GM23248 (cell line): ENCODE measurements at regions not wholly inside any gene's neighbourhood (a gene's known extent, or its start where the extent isn't known, plus 50 kb on each side); places are given as distances from the start of the nearest gene placed in this dataset.
"Not testable (repeated sequence)": the region's sequence is repeated elsewhere in the genome, so short reads cannot be mapped to it uniquely, and the experiment has no call there.

ENCODE experiments used
- DNase-seq: peaks from one replicate; pipeline ENCODE4 v3.0.0-alpha.2; 2015
- H2AFZ ChIP-seq: fragments of 200-600 bp; sonication (generic); 2 replicates; pipeline ENCODE4 v1.6.1; 2016; ENCODE audit warnings: antibody characterized with exemption
- H3F3A ChIP-seq: fragments of 200-600 bp; sonication (generic); 2 replicates; pipeline ENCODE4 v1.6.1; 2016; ENCODE audit warnings: mild to moderate bottlenecking, antibody characterized with exemption, mixed run types; ENCODE audit not compliant: insufficient read depth
- H3K27ac ChIP-seq: fragments of 200-600 bp; sonication (generic); 2 replicates; pipeline ENCODE4 v1.5.1; 2016; ENCODE audit warnings: mild to moderate bottlenecking
- H3K27me3 ChIP-seq: fragments of 200-600 bp; sonication (generic); replicated peaks from 2 replicates; pipeline ENCODE4 v1.6.1; 2016; ENCODE audit warnings: mild to moderate bottlenecking; ENCODE audit not compliant: insufficient read depth
- H3K36me3 ChIP-seq: fragments of 200-600 bp; sonication (generic); 2 replicates; pipeline ENCODE4 v1.6.1; 2016; ENCODE audit warnings: low read depth, mild to moderate bottlenecking
- H3K4me1 ChIP-seq: fragments of 200-600 bp; sonication (generic); 2 replicates; pipeline ENCODE4 v1.6.1; 2016; ENCODE audit warnings: mild to moderate bottlenecking; ENCODE audit not compliant: insufficient read depth
- H3K4me2 ChIP-seq: fragments of 200-600 bp; sonication (generic); one replicate; pipeline ENCODE4 v1.6.1; 2016; ENCODE audit warnings: mild to moderate bottlenecking; ENCODE audit not compliant: unreplicated experiment
- H3K4me3 ChIP-seq: fragments of 200-600 bp; sonication (generic); 2 replicates; pipeline ENCODE4 v1.5.1; 2016; ENCODE audit warnings: mild to moderate bottlenecking
- H3K79me2 ChIP-seq: fragments of 200-600 bp; sonication (generic); 2 replicates; pipeline ENCODE4 v1.6.1; 2016; ENCODE audit warnings: mild to moderate bottlenecking; ENCODE audit not compliant: insufficient read depth
- H3K9ac ChIP-seq: fragments of 200-600 bp; sonication (generic); 2 replicates; pipeline ENCODE4 v1.6.1; 2016; ENCODE audit warnings: mild to moderate bottlenecking
- H3K9me2 ChIP-seq: fragments of 200-600 bp; sonication (generic); 2 replicates; pipeline ENCODE4 v1.6.1; 2016; ENCODE audit warnings: mixed run types, mild to moderate bottlenecking, moderate library complexity; ENCODE audit not compliant: insufficient read depth
- H3K9me3 ChIP-seq: fragments of 200-600 bp; sonication (generic); one replicate; pipeline ENCODE4 v1.6.1; 2017; ENCODE audit warnings: low read depth
- H4K20me1 ChIP-seq: fragments of 200-600 bp; sonication (generic); 2 replicates; pipeline ENCODE4 v1.6.0; 2016; ENCODE audit not compliant: insufficient read depth
- EZH2 ChIP-seq: fragments of 200-600 bp; sonication (generic); IDR thresholded peaks from 2 replicates; pipeline ENCODE4 v1.6.1; 2018; ENCODE audit warnings: antibody characterized with exemption, mild to moderate bottlenecking; ENCODE audit not compliant: insufficient read depth, poor library complexity, severe bottlenecking
- EZH2phosphoT487 ChIP-seq: fragments of 200-600 bp; sonication (generic); IDR thresholded peaks from 2 replicates; pipeline ENCODE4 v1.6.1; 2018; ENCODE audit warnings: antibody characterized with exemption, moderate library complexity, mild to moderate bottlenecking, low read depth; ENCODE audit not compliant: insufficient read depth
- WGBS, 2 experiments: methylation state at CpG; one replicate each; pipeline ENCODE4 v1.1.6; 2015 to 2017; ENCODE audit warnings: low lambda C conversion rate in 2 of 2, low coverage in 1 of 2; ENCODE audit errors: missing lambda C conversion rate in 2 of 2; 5-methylcytosine and 5-hydroxymethylcytosine counted together
- in situ Hi-C: fragments of 300-500 bp; cut with MboI; formaldehyde crosslinking; loops from 2 replicates; pipeline ENCODE4 v1.15.0; 2020

- in situ Hi-C loops = no loop called here
- Histone ChIP-seq H3K36me3 (no peaks in the 10 kb centered on the region), H3K4me3 (no peak overlapping the region), H3K27me3 (no peaks in the 10 kb centered on the region), H3K4me1 (no peaks in the 10 kb centered on the region), H3K27ac (no peak overlapping the region), H3F3A (no peaks in the 10 kb centered on the region), H2AFZ (no peak overlapping the region), H3K9ac (no peak overlapping the region), H3K9me3 (no peaks in the 10 kb centered on the region), H3K79me2 (no peaks in the 10 kb centered on the region), H3K4me2 (no peak overlapping the region), H3K9me2 (no peaks in the 10 kb centered on the region), H4K20me1 (no peaks in the 10 kb centered on the region)
- WGBS, 2 experiments = 0% methylated on average over 1 of the region's 1 CpG
- TF ChIP-seq EZH2phosphoT487 = no peak
- no peak for DNase-seq
These were observed 1275.6 kb downstream of the NSUN3 start for GRCh38 chr3:95338446-95338845.

- TF ChIP-seq EZH2phosphoT487 (no peak), EZH2 (no peak)
- no peaks in the 10 kb centered on the region for H3K4me1 ChIP-seq
- no peak overlapping the region for H3K9ac ChIP-seq
- H3K36me3 ChIP-seq = no peaks in the 10 kb centered on the region
- no peak overlapping the region for H3K4me2 ChIP-seq
- H3K9me2 ChIP-seq = no peaks in the 10 kb centered on the region
- no peak overlapping the region for H3K4me3 ChIP-seq
- no peaks in the 10 kb centered on the region for H4K20me1 ChIP-seq
- no peaks in the 10 kb centered on the region for H3K79me2 ChIP-seq
- H2AFZ ChIP-seq = no peak overlapping the region
- H3K27me3 ChIP-seq = no peaks in the 10 kb centered on the region
- in situ Hi-C loops = no loop called here
- no peaks in the 10 kb centered on the region for H3F3A ChIP-seq
- no peak overlapping the region for H3K27ac ChIP-seq
- 37 to 41% methylated on average over 8 of the region's 8 CpGs for WGBS, 2 experiments
- no peaks in the 10 kb centered on the region for H3K9me3 ChIP-seq
- no peak for DNase-seq
These were observed 1278.5 kb downstream of the NSUN3 start for GRCh38 chr3:95341314-95341713.

GRCh38 chr3:95343228-95343627 lies 1280.4 kb downstream of the NSUN3 start:
- no peaks in the 10 kb centered on the region for H4K20me1 ChIP-seq
- H3K4me1 ChIP-seq = no peaks in the 10 kb centered on the region
- TF ChIP-seq EZH2 (no peak), EZH2phosphoT487 (no peak)
- no peak overlapping the region for H3K4me2 ChIP-seq
- no peak overlapping the region for H3K4me3 ChIP-seq
- 11 to 19% methylated on average over 4 of the region's 4 CpGs for WGBS, 2 experiments
- DNase-seq = no peak
- H3K79me2 ChIP-seq = no peaks in the 10 kb centered on the region
- H3K36me3 ChIP-seq = no peaks in the 10 kb centered on the region
- in situ Hi-C loops = no loop called here
- no peak overlapping the region for H3K9ac ChIP-seq
- no peaks in the 10 kb centered on the region for H3K9me2 ChIP-seq
- no peaks in the 10 kb centered on the region for H3F3A ChIP-seq
- H3K27me3 ChIP-seq = no peaks in the 10 kb centered on the region
- no peak overlapping the region for H2AFZ ChIP-seq
- H3K27ac ChIP-seq = no peak overlapping the region
- no peaks in the 10 kb centered on the region for H3K9me3 ChIP-seq

- in situ Hi-C loops = no loop called here
- no peak for DNase-seq
- Histone ChIP-seq H3K9me3 (no peaks in the 10 kb centered on the region), H3K4me1 (no peaks in the 10 kb centered on the region), H3K9me2 (no peaks in the 10 kb centered on the region), H2AFZ (no peak overlapping the region), H3K4me3 (no peak overlapping the region), H3K9ac (no peak overlapping the region), H3F3A (no peaks in the 10 kb centered on the region), H3K27ac (no peak overlapping the region), H3K36me3 (no peaks in the 10 kb centered on the region), H3K4me2 (no peak overlapping the region), H3K27me3 (no peaks in the 10 kb centered on the region), H4K20me1 (no peaks in the 10 kb centered on the region), H3K79me2 (no peaks in the 10 kb centered on the region)
- 27 to 33% methylated on average over 1 of the region's 1 CpG for WGBS, 2 experiments
- no peak for TF ChIP-seq EZH2phosphoT487
These were observed 1280.9 kb downstream of the NSUN3 start for GRCh38 chr3:95343767-95344166.

- H3K4me2 ChIP-seq, H3K4me1 ChIP-seq, DNase-seq, H3K27me3 ChIP-seq, H3K79me2 ChIP-seq, in situ Hi-C loops, H3K4me3 ChIP-seq, H3K27ac ChIP-seq, H3F3A ChIP-seq, H2AFZ ChIP-seq, H3K9me3 ChIP-seq, H4K20me1 ChIP-seq, H3K9ac ChIP-seq, H3K36me3 ChIP-seq, H3K9me2 ChIP-seq: not testable (repeated sequence)
- WGBS, 2 experiments = 34 to 46% methylated on average over 4 of the region's 4 CpGs
These were observed 1285.1 kb downstream of the NSUN3 start for GRCh38 chr3:95347936-95348335.
